ENCODE measurements at regions not wholly inside any gene's neighbourhood (a gene's known extent, or its start where the extent isn't known, plus 50 kb on each side); places are given as distances from the start of the nearest gene placed in this dataset.

DNA sequence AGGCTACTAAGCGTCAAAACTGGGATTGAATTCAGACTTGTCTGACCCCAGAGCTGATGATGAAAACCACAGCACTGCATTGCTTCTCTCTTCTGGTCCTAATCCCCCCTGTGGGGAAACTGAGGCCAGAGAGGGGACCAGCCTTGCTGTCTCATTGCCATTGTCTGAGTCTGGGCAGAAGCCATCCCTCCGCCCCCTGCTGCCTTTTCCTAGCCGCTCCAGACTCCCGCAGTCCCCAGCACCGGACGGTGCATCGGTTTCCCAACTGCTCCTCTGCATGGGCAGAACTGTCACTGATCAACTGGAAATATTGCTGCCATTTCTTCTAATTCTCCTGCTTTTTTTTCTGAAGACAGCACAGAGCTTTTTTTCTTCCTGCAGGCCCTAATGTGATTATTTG is 157.4 kb downstream of the ACTL8 start:
- Histone ChIP-seq H3K9me3 (ENCODE audit: control insufficient read depth, low read depth, low read length) (no peaks in the 10 kb centered on the region), H3K79me1 (ENCODE audit: insufficient read depth, low read depth, low read length, poor library complexity, severe bottlenecking) (no peaks in the 10 kb centered on the region), H3K4ac (ENCODE audit: low read depth, low read length) (no peak overlapping the region), H3K27me3 (ENCODE audit: insufficient read depth, low read length) (no peaks in the 10 kb centered on the region), H3K23me2 (ENCODE audit: insufficient read length, low read depth, low read length, poor library complexity, severe bottlenecking) (no peaks in the 10 kb centered on the region), H3K56ac (ENCODE audit: insufficient read length, low read depth, low read length) (no peak overlapping the region), H2BK15ac (ENCODE audit: low read depth, low read length) (no peak overlapping the region), H2AFZ (ENCODE audit: low read length) (no peak overlapping the region), H2BK120ac (ENCODE audit: low read depth, low read length, poor library complexity, severe bottlenecking) (no peak overlapping the region), H4K91ac (ENCODE audit: insufficient read length, low read depth, low read length) (no peak overlapping the region), H2AK5ac (ENCODE audit: insufficient read length, low read length) (no peak overlapping the region), H3K4me2 (ENCODE audit: insufficient read depth, insufficient read length, low read length) (no peak overlapping the region), H3K14ac (ENCODE audit: insufficient read depth, low read length) (no peak overlapping the region), H4K20me1 (ENCODE audit: control insufficient read depth, insufficient read depth, insufficient read length) (no peaks in the 10 kb centered on the region), H3K23ac (ENCODE audit: insufficient read length, low read depth, low read length) (no peak overlapping the region), H3K4me1 (ENCODE audit: insufficient read depth, low read length) (no peaks in the 10 kb centered on the region; the same call in 1 of the 2 replicates), H4K8ac (replicated peaks; ENCODE audit: insufficient read length, low read depth, low read length) (no peak overlapping the region), H2BK5ac (ENCODE audit: insufficient read length, low read length) (no peak overlapping the region), H3K79me2 (ENCODE audit: insufficient read depth, low read length) (no peaks in the 10 kb centered on the region), H2BK20ac (ENCODE audit: low read depth, low read length, poor library complexity, severe bottlenecking) (no peak overlapping the region), H2BK12ac (ENCODE audit: insufficient read length, low read depth, low read length) (no peak overlapping the region), H3K27ac (ENCODE audit: insufficient read length, low read depth, low read length) (no peak overlapping the region), H3T11ph (ENCODE audit: low read length) (no peak overlapping the region), H3K18ac (ENCODE audit: insufficient read length, low read depth, low read length) (no peak overlapping the region), H3K9ac (ENCODE audit: extremely low read depth, insufficient read length, low read length) (no peak overlapping the region), H4K5ac (ENCODE audit: insufficient read length, low read depth, low read length) (no peak overlapping the region)
- Mint-ChIP-seq H3K36me3 (ENCODE audit: insufficient read depth in 1 of 3, low read depth in 3 of 3) (no peaks in the 10 kb centered on the region), H3K27ac (no peak overlapping the region), H3K27me3 (ENCODE audit: low read depth) (peaks cover 31% of the 10 kb centered on the region), H3K4me1 (peaks cover 18 to 32% of the 10 kb centered on the region in 2 experiments), H3K9me3 (no peaks in the 10 kb centered on the region), H3K4me3 (no peak overlapping the region)
- DNase-seq, result peak; percentile 14
- TF ChIP-seq, protein P1, sequence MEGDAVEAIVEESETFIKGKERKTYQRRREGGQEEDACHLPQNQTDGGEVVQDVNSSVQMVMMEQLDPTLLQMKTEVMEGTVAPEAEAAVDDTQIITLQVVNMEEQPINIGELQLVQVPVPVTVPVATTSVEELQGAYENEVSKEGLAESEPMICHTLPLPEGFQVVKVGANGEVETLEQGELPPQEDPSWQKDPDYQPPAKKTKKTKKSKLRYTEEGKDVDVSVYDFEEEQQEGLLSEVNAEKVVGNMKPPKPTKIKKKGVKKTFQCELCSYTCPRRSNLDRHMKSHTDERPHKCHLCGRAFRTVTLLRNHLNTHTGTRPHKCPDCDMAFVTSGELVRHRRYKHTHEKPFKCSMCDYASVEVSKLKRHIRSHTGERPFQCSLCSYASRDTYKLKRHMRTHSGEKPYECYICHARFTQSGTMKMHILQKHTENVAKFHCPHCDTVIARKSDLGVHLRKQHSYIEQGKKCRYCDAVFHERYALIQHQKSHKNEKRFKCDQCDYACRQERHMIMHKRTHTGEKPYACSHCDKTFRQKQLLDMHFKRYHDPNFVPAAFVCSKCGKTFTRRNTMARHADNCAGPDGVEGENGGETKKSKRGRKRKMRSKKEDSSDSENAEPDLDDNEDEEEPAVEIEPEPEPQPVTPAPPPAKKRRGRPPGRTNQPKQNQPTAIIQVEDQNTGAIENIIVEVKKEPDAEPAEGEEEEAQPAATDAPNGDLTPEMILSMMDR (conservative IDR thresholded peaks at IDR 0.05), result no peak
- no CpG with 5 or more reads among the region's 7 CpGs for WGBS (ENCODE audit: extremely low coverage, insufficient read length, low lambda C conversion rate)

All from H9 (cell line).